ENCODE measurements at regions not wholly inside any gene's neighbourhood (a gene's known extent, or its start where the extent isn't known, plus 50 kb on each side); places are given as distances from the start of the nearest gene placed in this dataset.

DNA sequence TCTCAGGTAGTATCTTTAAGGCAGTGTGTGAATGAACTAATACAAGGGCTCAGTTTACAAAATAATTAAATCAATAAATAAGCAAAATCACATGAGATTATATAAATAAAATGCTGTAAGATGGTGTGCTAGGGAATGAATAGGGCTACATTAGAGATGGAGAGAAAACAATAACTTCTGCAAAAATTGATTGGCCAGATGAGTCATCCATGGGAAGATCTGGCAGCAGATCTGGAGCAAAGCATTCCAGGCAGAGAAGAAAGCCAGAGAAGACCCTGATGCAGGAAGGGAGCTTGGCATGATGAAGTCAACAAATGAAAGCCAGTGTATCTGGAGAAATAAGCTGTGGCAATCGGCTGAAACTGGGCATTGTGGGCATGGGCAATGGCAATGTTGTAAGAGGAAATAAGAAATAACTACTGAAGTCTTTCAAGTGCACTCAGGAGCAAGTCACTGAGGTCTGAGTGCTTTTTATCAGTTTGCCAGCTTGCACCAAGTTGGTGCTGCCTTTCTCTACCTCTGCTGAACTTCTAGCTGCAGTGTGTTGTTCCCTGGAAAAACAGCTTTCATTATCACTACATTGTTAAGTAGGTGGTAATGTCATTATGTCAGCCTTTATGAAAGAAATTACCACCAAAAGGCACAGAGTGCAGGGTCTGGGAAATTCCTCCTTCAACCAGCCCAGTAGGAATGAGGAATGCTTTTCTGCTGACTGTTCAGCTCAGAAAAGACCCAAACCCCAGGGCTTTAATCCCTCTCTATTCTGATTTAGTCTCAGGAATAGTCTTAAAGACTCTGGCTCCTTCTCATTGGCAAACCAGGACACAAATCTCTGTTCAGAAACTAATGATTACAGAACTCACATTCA is 231.6 kb downstream of the HTR1B start:
- intact Hi-C loops (cut with DNase I) = no loop called here
- no peak for DNase-seq
- no peak for TF ChIP-seq POLR2A (IDR thresholded peaks at IDR 0.05)
- TF ChIP-seq, protein P1, sequence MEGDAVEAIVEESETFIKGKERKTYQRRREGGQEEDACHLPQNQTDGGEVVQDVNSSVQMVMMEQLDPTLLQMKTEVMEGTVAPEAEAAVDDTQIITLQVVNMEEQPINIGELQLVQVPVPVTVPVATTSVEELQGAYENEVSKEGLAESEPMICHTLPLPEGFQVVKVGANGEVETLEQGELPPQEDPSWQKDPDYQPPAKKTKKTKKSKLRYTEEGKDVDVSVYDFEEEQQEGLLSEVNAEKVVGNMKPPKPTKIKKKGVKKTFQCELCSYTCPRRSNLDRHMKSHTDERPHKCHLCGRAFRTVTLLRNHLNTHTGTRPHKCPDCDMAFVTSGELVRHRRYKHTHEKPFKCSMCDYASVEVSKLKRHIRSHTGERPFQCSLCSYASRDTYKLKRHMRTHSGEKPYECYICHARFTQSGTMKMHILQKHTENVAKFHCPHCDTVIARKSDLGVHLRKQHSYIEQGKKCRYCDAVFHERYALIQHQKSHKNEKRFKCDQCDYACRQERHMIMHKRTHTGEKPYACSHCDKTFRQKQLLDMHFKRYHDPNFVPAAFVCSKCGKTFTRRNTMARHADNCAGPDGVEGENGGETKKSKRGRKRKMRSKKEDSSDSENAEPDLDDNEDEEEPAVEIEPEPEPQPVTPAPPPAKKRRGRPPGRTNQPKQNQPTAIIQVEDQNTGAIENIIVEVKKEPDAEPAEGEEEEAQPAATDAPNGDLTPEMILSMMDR (IDR thresholded peaks at IDR 0.05) = no peak
- TF ChIP-seq EP300 (IDR thresholded peaks at IDR 0.05) = no peak
- Histone ChIP-seq H3K27ac (no peak overlapping the region), H3K36me3 (no peaks in the 10 kb centered on the region), H3K27me3 (no peaks in the 10 kb centered on the region), H3K9me3 (no peaks in the 10 kb centered on the region), H3K4me3 (no peak overlapping the region), H3K4me1 (ENCODE audit: insufficient read depth) (no peaks in the 10 kb centered on the region)
- WGBS, 3 donors = 77 to 79% (median 79%) methylated on average over 1 of the region's 1 CpG

DNA sequence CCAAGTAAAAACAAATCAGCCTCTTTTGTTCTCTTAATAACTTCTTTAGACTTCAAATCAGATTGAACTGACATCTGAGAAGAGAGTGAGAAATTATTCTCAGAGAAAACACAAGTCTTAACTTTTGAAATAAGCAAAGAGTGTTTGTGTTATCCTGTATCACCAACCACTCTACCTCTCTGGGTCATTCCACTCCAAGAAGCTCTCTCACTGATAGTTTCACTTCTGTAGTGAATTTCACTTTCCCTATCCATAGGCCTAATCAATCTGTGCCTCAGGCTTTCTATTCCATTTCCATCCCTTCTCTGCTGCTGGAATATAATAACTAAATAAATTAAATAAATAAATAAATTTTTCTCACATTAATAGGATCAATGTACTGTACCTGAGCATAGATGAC is 235.0 kb downstream of the HTR1B start:
- no peak for DNase-seq

DNA sequence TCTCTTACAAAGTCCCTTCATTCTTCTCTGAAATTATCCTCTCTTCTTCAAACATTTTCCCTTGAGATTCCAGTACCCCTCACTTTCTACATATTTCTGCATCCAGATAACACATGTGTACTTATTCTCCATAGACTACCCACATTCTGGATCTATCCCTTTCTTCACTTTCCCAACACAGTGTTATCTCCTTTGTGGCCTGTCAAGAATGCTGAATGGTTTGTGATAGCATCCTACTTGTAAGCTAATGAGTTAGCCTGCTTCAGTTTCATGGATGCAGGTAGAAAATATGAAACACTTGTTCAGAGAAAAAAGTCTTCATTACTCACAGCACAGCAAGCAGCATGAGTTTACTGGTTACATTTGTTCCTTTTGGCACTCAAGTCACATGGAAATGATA is 245.4 kb downstream of the HTR1B start:
- H3K36me3 ChIP-seq = no peaks in the 10 kb centered on the region
- intact Hi-C loops (cut with DNase I) = no loop called here
- H3K4me1 ChIP-seq (ENCODE audit: insufficient read depth) = no peaks in the 10 kb centered on the region
- H3K4me3 ChIP-seq = no peak overlapping the region
- no peak overlapping the region for H3K27ac ChIP-seq
- H3K9me3 ChIP-seq = no peaks in the 10 kb centered on the region
- no peaks in the 10 kb centered on the region for H3K27me3 ChIP-seq
- DNase-seq = no peak
- no peak for TF ChIP-seq POLR2A (IDR thresholded peaks at IDR 0.05)
- TF ChIP-seq, protein P1 (IDR thresholded peaks at IDR 0.05) = no peak
- no peak for TF ChIP-seq EP300 (IDR thresholded peaks at IDR 0.05)

More for the DNA sequence above, 235.0 kb downstream of the HTR1B start:
- Histone ChIP-seq H3K9me3 (no peaks in the 10 kb centered on the region), H3K36me3 (no peaks in the 10 kb centered on the region), H3K4me1 (ENCODE audit: insufficient read depth) (no peaks in the 10 kb centered on the region), H3K4me3 (no peak overlapping the region), H3K27ac (no peak overlapping the region), H3K27me3 (no peaks in the 10 kb centered on the region)
- intact Hi-C loops (cut with DNase I) = no loop called here
- TF ChIP-seq EP300 (IDR thresholded peaks at IDR 0.05) (no peak), POLR2A (IDR thresholded peaks at IDR 0.05) (no peak)
- TF ChIP-seq, protein P1 (IDR thresholded peaks at IDR 0.05) = no peak

DNA sequence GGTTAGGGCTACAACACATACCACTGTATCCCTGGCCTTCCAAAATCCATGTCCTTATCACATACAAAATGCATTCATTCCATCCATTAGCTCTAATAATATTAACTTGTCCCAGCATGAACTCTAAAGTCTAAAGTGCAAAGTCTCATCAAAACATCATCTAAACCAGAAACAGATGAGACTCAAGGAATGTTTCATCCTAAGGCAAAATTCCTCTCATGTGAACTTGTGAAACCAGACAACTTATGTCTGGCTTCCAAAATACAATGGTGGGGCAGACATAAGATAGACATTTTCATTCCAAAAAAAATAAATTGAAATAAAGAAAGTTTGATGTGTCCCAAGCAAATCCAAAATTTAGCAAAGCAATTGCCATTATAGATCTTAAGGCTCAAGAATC is 257.4 kb downstream of the HTR1B start:
- H3K4me1 ChIP-seq (ENCODE audit: insufficient read depth) = no peaks in the 10 kb centered on the region
- no peaks in the 10 kb centered on the region for H3K9me3 ChIP-seq
- no peak overlapping the region for H3K27ac ChIP-seq
- DNase-seq = no peak
- TF ChIP-seq, protein P1 (IDR thresholded peaks at IDR 0.05) = no peak
- no peak for TF ChIP-seq POLR2A (IDR thresholded peaks at IDR 0.05)
- no peak for TF ChIP-seq EP300 (IDR thresholded peaks at IDR 0.05)
- no peaks in the 10 kb centered on the region for H3K36me3 ChIP-seq
- H3K27me3 ChIP-seq = no peaks in the 10 kb centered on the region
- intact Hi-C loops (cut with DNase I) = no loop called here
- no peak overlapping the region for H3K4me3 ChIP-seq
